HepG2 (cell line): ENCODE measurements at regions not wholly inside any gene's neighbourhood (a gene's known extent, or its start where the extent isn't known, plus 50 kb on each side); places are given as distances from the start of the nearest gene placed in this dataset.

ENCODE experiments used
- BRCA1 ChIP-seq: sonication (generic); formaldehyde crosslinking; IDR thresholded peaks from 2 replicates; pipeline ENCODE4 v1.4.0; 2020; ENCODE audit warnings: missing genetic modification reagents
- EZH2 ChIP-seq: conservative IDR thresholded peaks from 2 replicates; pipeline ENCODE4 v1.6.1; 2012; ENCODE audit warnings: mild to moderate bottlenecking, low read depth, low read length, moderate library complexity
- NFE2L1 ChIP-seq: sonication (generic); formaldehyde crosslinking; IDR thresholded peaks from 2 replicates; pipeline ENCODE4 v1.4.0; 2020; ENCODE audit warnings: missing genetic modification reagents, mild to moderate bottlenecking, borderline replicate concordance
- POLR2AphosphoS5 ChIP-seq: IDR thresholded peaks from 2 replicates; pipeline ENCODE4 v1.6.1; 2012; ENCODE audit warnings: low read depth, low read length
- RAD21 ChIP-seq: fragments of 450-650 bp; formaldehyde crosslinking; IDR thresholded peaks from 2 replicates; pipeline ENCODE4 v1.5.0; 2020; ENCODE audit warnings: mild to moderate bottlenecking
- RFXAP ChIP-seq: sonication (generic); formaldehyde crosslinking; IDR thresholded peaks from 2 replicates; pipeline ENCODE4 v1.4.0; 2020; ENCODE audit warnings: missing genetic modification reagents, borderline replicate concordance
- ZNF552 ChIP-seq: sonication (generic); formaldehyde crosslinking; IDR thresholded peaks from 2 replicates; pipeline ENCODE4 v1.9.0; 2022; ENCODE audit warnings: missing genetic modification reagents, mild to moderate bottlenecking, borderline replicate concordance
- TF ChIP-seq, protein P1 (sequence below): sonication (generic); formaldehyde crosslinking; IDR thresholded peaks from 2 replicates; pipeline ENCODE4 v1.8.1; 2023; ENCODE audit warnings: mild to moderate bottlenecking, inconsistent platforms, moderate library complexity, missing genetic modification reagents, borderline replicate concordance
- TF ChIP-seq, protein P2 (sequence below): conservative IDR thresholded peaks from 2 replicates; pipeline ENCODE4 v1.6.1; 2018; ENCODE audit warnings: missing genetic modification reagents
- TF ChIP-seq, protein P3 (sequence below): sonication (generic); formaldehyde crosslinking; IDR thresholded peaks from 2 replicates; pipeline ENCODE4 v1.8.0; 2022; ENCODE audit warnings: low read depth, missing genetic modification reagents
- TF ChIP-seq, protein P4 (sequence below): sonication (generic); formaldehyde crosslinking; IDR thresholded peaks from 2 replicates; pipeline ENCODE4 v1.5.1; 2020; ENCODE audit warnings: mild to moderate bottlenecking, missing genetic modification reagents, moderate library complexity

DNA sequence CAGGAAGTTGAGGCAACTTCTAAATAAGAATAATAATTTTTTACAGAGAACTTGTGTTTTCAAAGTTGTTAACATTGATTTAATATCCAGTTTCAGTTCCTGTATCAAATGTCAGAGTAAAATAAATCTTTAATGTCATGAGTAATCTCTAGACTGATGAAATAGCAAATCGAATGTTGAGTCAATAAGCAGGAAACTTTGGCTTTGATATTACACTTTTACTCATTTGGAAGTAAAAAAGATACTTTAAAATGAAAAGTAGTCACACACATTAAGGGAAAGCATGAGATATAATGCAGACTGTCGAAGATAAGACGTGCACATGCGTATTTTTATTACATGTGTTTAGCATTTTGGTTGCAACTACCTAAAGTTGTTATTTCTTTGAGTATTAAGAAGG lies 78.2 kb upstream of the PTGDR start:
- TF ChIP-seq ZNF552 (CRISPR knock-in tag), result no peak
- TF ChIP-seq EZH2, result no peak
- TF ChIP-seq, protein P1, sequence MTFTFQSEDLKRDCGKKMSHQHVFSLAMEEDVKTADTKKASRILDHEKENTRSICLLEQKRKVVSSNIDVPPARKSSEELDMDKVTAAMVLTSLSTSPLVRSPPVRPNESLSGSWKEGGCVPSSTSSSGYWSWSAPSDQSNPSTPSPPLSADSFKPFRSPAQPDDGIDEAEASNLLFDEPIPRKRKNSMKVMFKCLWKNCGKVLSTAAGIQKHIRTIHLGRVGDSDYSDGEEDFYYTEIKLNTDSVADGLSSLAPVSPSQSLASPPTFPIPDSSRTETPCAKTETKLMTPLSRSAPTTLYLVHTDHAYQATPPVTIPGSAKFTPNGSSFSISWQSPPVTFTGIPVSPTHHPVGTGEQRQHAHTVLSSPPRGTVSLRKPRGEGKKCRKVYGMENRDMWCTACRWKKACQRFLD (CRISPR knock-in tag), result no peak
- TF ChIP-seq BRCA1, result no peak
- TF ChIP-seq, protein P2, sequence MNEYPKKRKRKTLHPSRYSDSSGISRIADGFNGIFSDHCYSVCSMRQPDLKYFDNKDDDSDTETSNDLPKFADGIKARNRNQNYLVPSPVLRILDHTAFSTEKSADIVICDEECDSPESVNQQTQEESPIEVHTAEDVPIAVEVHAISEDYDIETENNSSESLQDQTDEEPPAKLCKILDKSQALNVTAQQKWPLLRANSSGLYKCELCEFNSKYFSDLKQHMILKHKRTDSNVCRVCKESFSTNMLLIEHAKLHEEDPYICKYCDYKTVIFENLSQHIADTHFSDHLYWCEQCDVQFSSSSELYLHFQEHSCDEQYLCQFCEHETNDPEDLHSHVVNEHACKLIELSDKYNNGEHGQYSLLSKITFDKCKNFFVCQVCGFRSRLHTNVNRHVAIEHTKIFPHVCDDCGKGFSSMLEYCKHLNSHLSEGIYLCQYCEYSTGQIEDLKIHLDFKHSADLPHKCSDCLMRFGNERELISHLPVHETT (CRISPR knock-in tag), result no peak
- TF ChIP-seq RAD21 (CRISPR knock-in tag), result no peak
- TF ChIP-seq POLR2AphosphoS5, result no peak
- TF ChIP-seq, protein P3, sequence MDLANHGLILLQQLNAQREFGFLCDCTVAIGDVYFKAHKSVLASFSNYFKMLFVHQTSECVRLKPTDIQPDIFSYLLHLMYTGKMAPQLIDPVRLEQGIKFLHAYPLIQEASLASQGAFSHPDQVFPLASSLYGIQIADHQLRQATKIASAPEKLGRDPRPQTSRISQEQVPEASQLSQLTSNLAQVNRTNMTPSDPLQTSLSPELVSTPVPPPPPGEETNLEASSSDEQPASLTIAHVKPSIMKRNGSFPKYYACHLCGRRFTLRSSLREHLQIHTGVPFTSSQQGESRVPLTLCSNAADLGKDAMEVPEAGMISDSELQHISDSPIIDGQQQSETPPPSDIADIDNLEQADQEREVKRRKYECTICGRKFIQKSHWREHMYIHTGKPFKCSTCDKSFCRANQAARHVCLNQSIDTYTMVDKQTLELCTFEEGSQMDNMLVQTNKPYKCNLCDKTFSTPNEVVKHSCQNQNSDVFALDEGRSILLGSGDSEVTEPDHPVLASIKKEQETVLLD (CRISPR knock-in tag), result no peak
- TF ChIP-seq NFE2L1, result no peak
- TF ChIP-seq RFXAP, result no peak
- TF ChIP-seq, protein P4, sequence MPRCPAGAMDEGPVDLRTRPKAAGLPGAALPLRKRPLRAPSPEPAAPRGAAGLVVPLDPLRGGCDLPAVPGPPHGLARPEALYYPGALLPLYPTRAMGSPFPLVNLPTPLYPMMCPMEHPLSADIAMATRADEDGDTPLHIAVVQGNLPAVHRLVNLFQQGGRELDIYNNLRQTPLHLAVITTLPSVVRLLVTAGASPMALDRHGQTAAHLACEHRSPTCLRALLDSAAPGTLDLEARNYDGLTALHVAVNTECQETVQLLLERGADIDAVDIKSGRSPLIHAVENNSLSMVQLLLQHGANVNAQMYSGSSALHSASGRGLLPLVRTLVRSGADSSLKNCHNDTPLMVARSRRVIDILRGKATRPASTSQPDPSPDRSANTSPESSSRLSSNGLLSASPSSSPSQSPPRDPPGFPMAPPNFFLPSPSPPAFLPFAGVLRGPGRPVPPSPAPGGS (CRISPR knock-in tag), result no peak
